Muscle layer of colon (tissue), 2 donors: ENCODE measurements at regions not wholly inside any gene's neighbourhood (a gene's known extent, or its start where the extent isn't known, plus 50 kb on each side); places are given as distances from the start of the nearest gene placed in this dataset.

Experiments used
- H3K27ac ChIP-seq: one replicate; pipeline ENCODE4 v1.7.0; 2013; ENCODE audit warnings: low read depth, mild to moderate bottlenecking, low read length, moderate library complexity
- H3K27me3 ChIP-seq, 2 donors: one replicate each; pipeline ENCODE4 v1.7.0; 2013; ENCODE audit warnings: low read length in 2 of 2, mild to moderate bottlenecking in 2 of 2; ENCODE audit not compliant: insufficient read depth in 2 of 2, control insufficient read depth in 1 of 2
- H3K36me3 ChIP-seq: one replicate; pipeline ENCODE4 v1.7.0; 2013; ENCODE audit warnings: mild to moderate bottlenecking, low read length; ENCODE audit not compliant: insufficient read depth
- H3K4me1 ChIP-seq: one replicate; pipeline ENCODE4 v1.7.0; 2013; ENCODE audit warnings: mild to moderate bottlenecking, low read length; ENCODE audit not compliant: insufficient read depth
- H3K4me3 ChIP-seq, 2 donors: one replicate each; pipeline ENCODE4 v1.7.0; 2013; ENCODE audit warnings: low read length in 2 of 2, low read depth in 1 of 2, mild to moderate bottlenecking in 1 of 2, moderate library complexity in 1 of 2
- H3K9ac ChIP-seq: one replicate; pipeline ENCODE4 v1.7.0; 2013; ENCODE audit warnings: low read length
- H3K9me3 ChIP-seq: one replicate; pipeline ENCODE4 v1.7.0; 2013; ENCODE audit warnings: mild to moderate bottlenecking, low read length
- donor health status: abdominal sarcoma.
- donor health status: Adenocarcinoma of cecum.

DNA sequence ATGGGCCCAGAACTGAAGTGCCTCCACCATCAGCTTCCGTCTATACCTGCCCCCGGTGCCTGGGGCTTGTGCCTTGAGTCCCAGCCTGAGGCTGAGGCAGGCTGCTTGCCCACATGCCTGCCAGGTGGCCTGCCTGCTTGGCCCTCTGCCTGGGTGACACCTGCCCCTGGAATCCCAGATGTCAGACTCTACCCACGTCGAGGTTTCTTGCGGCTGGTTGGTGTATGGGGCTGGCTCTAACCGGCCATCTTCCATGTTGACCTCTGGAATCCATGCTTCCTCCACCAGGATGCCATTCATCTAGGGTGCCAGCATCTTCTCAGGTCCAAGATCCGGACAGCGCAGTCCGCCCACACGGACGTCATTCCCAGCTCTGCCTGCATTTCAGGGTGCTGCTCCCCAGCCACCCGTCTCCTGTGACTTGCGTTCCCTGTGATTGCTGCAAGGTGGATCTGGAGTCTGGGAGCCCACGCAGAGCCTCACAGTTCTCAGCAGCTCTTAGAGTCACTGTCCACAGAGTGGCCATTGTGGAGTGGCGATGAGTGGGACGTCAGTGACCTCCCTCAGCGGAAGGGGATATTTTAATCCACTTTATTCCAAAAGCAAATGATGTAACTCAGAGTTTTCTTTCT, 298.1 kb downstream of the TCERG1L start:
- H3K4me3 ChIP-seq, result no peak overlapping the region
- no peaks in the 10 kb centered on the region for H3K4me1 ChIP-seq
- no peaks in the 10 kb centered on the region for H3K27me3 ChIP-seq
- H3K36me3 ChIP-seq, result no peaks in the 10 kb centered on the region
- no peaks in the 10 kb centered on the region for H3K9me3 ChIP-seq
- no peak overlapping the region for H3K9ac ChIP-seq
- H3K27ac ChIP-seq, result no peak overlapping the region

DNA sequence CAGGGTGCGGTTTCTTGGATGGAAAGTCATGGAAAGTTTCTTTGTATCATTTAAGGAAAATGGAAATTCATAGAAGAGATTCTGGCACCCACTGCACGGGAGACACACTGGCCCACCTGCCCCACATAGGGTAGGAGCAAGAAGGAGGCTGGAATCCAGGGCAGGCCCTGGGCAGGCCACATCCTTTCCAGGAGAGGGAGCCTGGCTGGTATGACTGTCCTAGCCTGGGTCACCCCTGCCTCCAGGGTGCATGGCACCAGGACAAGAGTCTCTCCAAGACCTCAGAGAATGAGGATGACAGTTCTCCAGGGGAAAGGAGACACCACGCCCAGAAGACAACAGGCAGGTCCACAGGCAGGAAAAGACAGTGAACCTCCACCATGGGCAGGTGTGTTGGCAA, 297.2 kb downstream of the TCERG1L start:
- H3K9ac ChIP-seq, result no peak overlapping the region
- no peak overlapping the region for H3K4me3 ChIP-seq
- no peaks in the 10 kb centered on the region for H3K9me3 ChIP-seq
- no peaks in the 10 kb centered on the region for H3K27me3 ChIP-seq
- H3K4me1 ChIP-seq, result no peaks in the 10 kb centered on the region
- H3K27ac ChIP-seq, result no peak overlapping the region
- H3K36me3 ChIP-seq, result no peaks in the 10 kb centered on the region

DNA sequence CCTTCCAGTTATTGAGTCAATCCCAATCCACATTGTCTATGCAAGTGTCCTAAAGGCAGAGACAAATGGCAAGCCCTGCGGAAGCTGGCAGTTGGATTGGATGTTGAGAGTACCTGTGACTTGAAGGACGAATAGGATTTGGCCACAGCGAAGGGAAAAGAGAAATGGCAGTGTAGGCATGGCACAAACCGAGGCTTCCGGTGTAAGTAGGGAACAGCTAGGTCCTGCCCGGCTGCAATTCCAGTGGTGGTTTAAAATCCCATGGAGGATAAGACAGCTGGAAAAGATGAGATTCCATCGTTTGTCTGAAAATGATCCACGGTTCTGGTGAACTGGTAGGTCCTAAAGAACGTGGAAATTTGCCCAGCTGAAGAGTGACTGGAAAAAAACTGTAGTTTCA, 296.2 kb downstream of the TCERG1L start:
- no peak overlapping the region for H3K9ac ChIP-seq
- no peaks in the 10 kb centered on the region for H3K27me3 ChIP-seq
- no peak overlapping the region for H3K4me3 ChIP-seq
- H3K27ac ChIP-seq, result no peak overlapping the region
- no peaks in the 10 kb centered on the region for H3K36me3 ChIP-seq
- no peaks in the 10 kb centered on the region for H3K4me1 ChIP-seq
- no peaks in the 10 kb centered on the region for H3K9me3 ChIP-seq

DNA sequence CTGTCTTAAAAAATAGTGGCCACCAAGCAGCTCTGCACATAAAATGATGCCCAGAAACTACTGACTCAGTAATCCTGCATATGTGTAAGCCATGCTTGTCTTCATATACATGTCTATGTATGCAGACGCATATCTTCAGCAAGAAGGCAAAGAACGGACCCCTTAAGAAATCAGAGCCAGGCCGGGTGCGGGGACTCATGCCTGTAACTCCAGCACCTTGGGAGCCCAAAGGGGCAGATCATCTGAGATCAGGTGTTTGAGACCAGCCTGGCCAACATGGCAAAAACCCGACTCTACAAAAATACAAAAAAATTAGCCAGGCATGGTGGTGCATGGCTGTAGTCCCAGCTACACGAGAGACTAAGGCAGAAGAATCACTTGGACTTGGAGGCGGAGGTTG, 295.0 kb downstream of the TCERG1L start:
- Histone ChIP-seq H3K27ac (no peak overlapping the region), H3K4me3 (no peak overlapping the region), H3K4me1 (no peaks in the 10 kb centered on the region), H3K27me3 (no peaks in the 10 kb centered on the region), H3K9me3 (no peaks in the 10 kb centered on the region), H3K36me3 (no peaks in the 10 kb centered on the region), H3K9ac (no peak overlapping the region)

DNA sequence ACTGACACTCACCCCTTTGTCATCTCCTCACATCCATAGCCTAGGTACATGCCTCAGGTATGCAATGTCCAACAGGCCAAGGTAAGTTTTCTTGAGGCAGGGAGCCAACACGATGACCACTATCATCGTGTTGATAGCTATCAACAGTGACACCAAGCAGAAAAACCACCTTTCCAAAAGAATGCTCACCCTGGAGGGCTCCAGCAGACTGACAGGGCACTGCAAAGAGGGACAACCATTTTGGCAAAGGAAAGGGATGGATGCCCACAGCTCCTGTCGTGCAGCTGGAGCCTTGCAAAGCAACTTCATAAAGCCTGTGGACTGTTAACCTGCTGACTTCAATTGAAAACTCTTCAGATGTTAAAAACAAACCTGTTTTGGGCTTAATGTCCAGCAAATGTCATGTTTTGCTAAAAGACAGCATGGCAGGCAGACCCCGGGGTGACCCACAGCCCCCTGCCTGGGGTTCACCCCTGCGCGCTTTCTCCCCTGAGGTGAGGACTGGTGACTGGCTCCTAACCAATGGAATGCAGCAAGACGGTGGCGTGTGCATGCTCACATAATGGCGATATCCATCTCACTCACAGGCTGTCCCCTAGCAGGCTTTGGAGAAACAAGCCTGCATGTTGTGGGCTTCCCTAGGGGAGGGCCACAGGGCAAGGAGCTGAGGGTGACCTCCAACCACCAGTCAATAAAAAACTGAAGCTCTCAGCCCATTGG, 293.8 kb downstream of the TCERG1L start:
- no peak overlapping the region for H3K9ac ChIP-seq
- no peak overlapping the region for H3K4me3 ChIP-seq
- no peaks in the 10 kb centered on the region for H3K36me3 ChIP-seq
- no peak overlapping the region for H3K27ac ChIP-seq
- no peaks in the 10 kb centered on the region for H3K9me3 ChIP-seq
- no peaks in the 10 kb centered on the region for H3K27me3 ChIP-seq
- H3K4me1 ChIP-seq, result no peaks in the 10 kb centered on the region

DNA sequence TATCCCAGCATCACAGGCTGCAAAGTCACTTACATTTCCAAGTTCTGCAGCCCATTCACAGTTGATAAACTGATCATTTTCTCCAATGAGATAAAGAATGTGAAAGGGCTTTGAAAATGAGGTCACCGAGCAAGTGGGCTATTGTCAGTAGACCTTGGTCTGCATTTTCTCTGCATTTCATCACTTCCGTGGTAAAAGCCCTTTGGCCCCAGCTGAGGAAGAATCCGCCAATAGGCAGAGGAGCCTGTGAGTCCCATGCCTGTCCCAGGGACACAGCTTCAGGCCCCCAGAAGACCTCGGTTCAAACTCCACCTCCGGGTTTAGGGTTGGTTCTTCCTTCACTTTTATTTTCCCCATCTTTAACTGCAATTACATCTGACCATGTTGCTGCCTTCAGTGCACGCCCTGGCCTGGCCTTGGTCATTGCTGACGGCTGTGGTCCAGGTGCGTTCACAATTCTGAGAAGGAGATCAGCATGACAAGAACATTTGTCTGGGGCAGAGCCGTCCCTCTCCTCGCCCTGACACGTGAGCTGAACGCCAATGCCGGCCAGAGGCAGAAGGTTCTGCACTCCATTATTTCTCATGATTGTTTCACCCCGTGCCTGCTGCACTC, 292.5 kb downstream of the TCERG1L start:
- Histone ChIP-seq H3K36me3 (no peaks in the 10 kb centered on the region), H3K9ac (no peak overlapping the region), H3K27me3 (no peaks in the 10 kb centered on the region), H3K4me3 (no peak overlapping the region), H3K27ac (no peak overlapping the region), H3K4me1 (no peaks in the 10 kb centered on the region), H3K9me3 (no peaks in the 10 kb centered on the region)

DNA sequence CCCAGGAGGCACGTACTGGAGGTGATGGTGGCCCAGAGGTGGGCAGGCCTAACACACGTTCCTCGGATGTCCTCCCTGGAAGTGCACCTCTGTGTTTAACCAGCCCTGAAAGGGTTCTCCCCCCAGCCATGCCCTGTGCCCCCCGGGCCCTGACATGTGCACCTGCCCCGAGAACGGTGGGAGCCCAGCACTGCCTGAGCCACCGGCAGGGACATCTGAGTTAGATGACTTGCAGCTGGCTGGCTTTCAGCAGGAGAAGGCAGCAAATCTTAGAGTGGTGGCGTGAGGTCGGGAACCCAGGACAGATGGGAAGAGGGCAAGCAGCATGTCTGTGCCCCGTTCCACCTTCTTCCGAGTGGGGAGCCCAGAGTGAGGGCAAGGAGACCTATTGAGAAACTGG, 291.8 kb downstream of the TCERG1L start:
- Histone ChIP-seq H3K36me3 (no peaks in the 10 kb centered on the region), H3K27me3 (no peaks in the 10 kb centered on the region)

DNA sequence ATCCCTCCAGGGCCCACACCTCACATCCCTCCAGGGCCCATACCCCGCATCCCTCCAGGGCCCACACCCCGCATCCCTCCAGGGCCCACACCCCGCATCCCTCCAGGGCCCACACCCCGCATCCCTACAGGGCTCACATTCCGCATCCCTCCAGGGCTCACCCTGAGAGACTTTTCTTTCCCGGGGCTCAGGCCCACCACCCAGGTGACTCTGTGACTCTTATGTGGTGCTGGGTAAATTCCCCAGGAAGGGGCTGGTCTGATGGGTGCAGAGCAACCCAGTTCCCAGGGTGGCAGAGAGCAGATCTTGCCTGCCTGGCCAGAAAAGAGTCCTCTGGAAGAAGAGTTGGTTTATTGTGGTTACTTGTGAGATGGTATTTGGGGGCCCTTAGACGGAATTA, 290.7 kb downstream of the TCERG1L start:
- H3K4me1 ChIP-seq, result no peaks in the 10 kb centered on the region
- H3K27me3 ChIP-seq, result no peaks in the 10 kb centered on the region
- H3K36me3 ChIP-seq, result no peaks in the 10 kb centered on the region
- no peak overlapping the region for H3K4me3 ChIP-seq
- no peaks in the 10 kb centered on the region for H3K9me3 ChIP-seq
- H3K9ac ChIP-seq, result no peak overlapping the region
- H3K27ac ChIP-seq, result no peak overlapping the region

More for the DNA sequence above, 291.8 kb downstream of the TCERG1L start:
- H3K9me3 ChIP-seq, result no peaks in the 10 kb centered on the region
- H3K9ac ChIP-seq, result no peak overlapping the region
- H3K4me3 ChIP-seq, result no peak overlapping the region
- no peak overlapping the region for H3K27ac ChIP-seq
- H3K4me1 ChIP-seq, result no peaks in the 10 kb centered on the region

DNA sequence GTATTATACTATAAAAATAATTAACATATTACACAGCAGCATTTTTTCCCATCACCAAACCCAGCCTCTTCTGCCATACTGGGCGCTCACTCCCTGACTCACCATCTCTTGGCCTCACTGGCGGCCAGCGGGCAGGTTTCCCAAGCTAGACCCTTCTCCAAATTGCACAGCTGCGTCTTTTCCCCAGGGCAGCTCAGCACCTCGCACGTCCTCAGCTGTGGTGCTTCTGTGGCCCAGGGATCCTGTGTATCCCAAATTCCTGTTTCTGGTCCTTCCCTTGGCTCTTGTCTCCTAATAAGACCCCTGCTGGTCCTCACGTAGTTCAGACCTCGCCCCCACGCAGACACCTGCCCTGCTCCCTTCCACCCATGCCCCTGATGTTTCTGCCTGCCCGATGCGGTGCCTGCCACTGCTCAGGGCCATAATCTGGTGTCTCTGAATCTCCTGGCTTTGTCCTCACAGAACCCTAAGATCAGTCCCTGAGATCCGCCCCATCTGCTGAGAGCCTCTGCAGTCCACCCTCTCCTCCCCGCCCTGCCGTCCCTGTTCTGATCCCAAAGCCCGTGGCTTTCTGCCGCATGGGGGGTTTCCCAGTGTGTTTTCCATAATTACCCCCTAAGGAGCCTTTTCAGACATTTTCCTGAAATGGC, 290.1 kb downstream of the TCERG1L start:
- Histone ChIP-seq H3K9me3 (no peaks in the 10 kb centered on the region), H3K9ac (no peak overlapping the region), H3K36me3 (no peaks in the 10 kb centered on the region), H3K4me1 (no peaks in the 10 kb centered on the region), H3K27me3 (no peaks in the 10 kb centered on the region), H3K27ac (no peak overlapping the region), H3K4me3 (no peak overlapping the region)

DNA sequence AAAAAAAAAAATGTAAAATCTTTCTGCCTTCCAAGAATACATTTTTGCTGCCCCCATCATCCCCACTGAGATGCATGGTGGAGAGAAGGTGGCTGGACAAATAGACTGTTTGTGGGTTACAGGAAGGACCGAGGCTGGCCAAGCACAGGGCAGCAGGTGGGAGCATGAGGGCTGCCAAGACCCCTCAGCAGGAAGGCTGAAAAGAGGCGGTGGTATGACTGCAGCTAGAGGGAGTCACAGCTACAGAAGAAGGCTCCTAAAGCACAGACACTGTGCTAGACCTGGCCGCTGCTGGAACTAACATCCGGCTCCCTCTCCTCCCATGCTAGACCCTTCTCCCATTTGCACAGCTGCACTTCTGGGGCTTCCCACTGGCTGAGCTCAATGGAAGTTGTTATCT, 289.6 kb downstream of the TCERG1L start:
- H3K9me3 ChIP-seq, result no peaks in the 10 kb centered on the region
- H3K9ac ChIP-seq, result no peak overlapping the region
- no peaks in the 10 kb centered on the region for H3K4me1 ChIP-seq
- H3K27ac ChIP-seq, result no peak overlapping the region
- H3K4me3 ChIP-seq, result no peak overlapping the region
- H3K27me3 ChIP-seq, result no peaks in the 10 kb centered on the region
- no peaks in the 10 kb centered on the region for H3K36me3 ChIP-seq

DNA sequence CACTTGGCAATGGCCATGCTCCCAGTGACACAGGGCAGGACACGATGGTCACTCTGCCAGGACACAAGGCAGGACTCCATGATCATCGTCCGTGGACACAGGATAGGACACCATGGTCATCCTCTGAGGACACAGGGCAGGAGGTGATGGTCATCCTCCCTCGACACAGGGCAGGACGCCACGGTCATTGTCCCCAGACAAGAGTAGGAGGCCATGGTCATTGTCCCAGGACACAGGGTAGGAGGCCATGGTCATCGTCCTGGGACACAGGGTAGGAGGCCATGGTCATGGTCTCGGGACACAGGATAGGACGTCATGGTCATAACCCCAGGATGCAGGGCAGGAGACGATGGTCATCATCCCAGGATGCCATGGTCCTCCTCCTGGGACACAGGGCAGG, 289.2 kb downstream of the TCERG1L start:
- Histone ChIP-seq H3K4me3 (no peak overlapping the region), H3K4me1 (no peaks in the 10 kb centered on the region), H3K36me3 (no peaks in the 10 kb centered on the region), H3K9ac (no peak overlapping the region), H3K9me3 (no peaks in the 10 kb centered on the region), H3K27ac (no peak overlapping the region), H3K27me3 (no peaks in the 10 kb centered on the region)
